HEK293 (cell line): ENCODE measurements at regions not wholly inside any gene's neighbourhood (a gene's known extent, or its start where the extent isn't known, plus 50 kb on each side); places are given as distances from the start of the nearest gene placed in this dataset.

ENCODE experiments used
- CTCF ChIA-PET: fragments of 350-600 bp; formaldehyde crosslinking; extraction: SDS; loops from one replicate; lab custom pipeline; 2021; ENCODE audit warnings: antibody characterized with exemption; lab: Yijun Ruan, JAX
- POLR2A ChIA-PET: fragments of 300-600 bp; formaldehyde crosslinking; extraction: SDS; loops from one replicate; lab custom pipeline; 2020; ENCODE audit warnings: antibody characterized with exemption, inconsistent platforms; lab: Yijun Ruan, JAX
- H3K27ac ChIP-seq: fragments of 200-500 bp; sonication (Bioruptor generic); 2 replicates; pipeline ENCODE4 v1.5.1; 2014; ENCODE audit warnings: low read depth, low read length, control low read depth, inconsistent platforms; ENCODE audit errors: extremely low read depth
- H3K36me3 ChIP-seq, 2 experiments: fragments of 200-500 bp in 1 of 2; sonication (Bioruptor generic) in 1 of 2; 1 replicate in 1 of 2; 2 replicates in 1 of 2; pipeline ENCODE4 v1.5.1; 2014 to 2017; ENCODE audit warnings: inconsistent platforms in 2 of 2, low read length in 2 of 2; ENCODE audit not compliant: control insufficient read depth in 2 of 2, insufficient read depth in 1 of 2
- H3K4me1 ChIP-seq: fragments of 200-500 bp; sonication (Bioruptor generic); 2 replicates; pipeline ENCODE4 v1.5.1; 2014; ENCODE audit warnings: mild to moderate bottlenecking, low read length, inconsistent platforms; ENCODE audit not compliant: control insufficient read depth, insufficient read depth
- H3K4me3 ChIP-seq: 2 replicates; pipeline ENCODE4 v1.5.1; 2011; ENCODE audit warnings: low read depth, mild to moderate bottlenecking, control low read depth, low read length, moderate library complexity
- H3K9me3 ChIP-seq: fragments of 200-500 bp; sonication (Bioruptor generic); 2 replicates; pipeline ENCODE4 v1.5.1; 2014; ENCODE audit warnings: low read depth, low read length, inconsistent platforms; ENCODE audit not compliant: control insufficient read depth, insufficient read depth
- ATF2 ChIP-seq: fragments of 450-650 bp; formaldehyde crosslinking; IDR thresholded peaks from 2 replicates; pipeline ENCODE4 v1.5.1; 2016; ENCODE audit warnings: missing biosample characterization, missing genetic modification characterization, low read depth
- ZBTB21 ChIP-seq: fragments of 450-650 bp; formaldehyde crosslinking; IDR thresholded peaks from 2 replicates; pipeline ENCODE4 v1.5.1; 2017; ENCODE audit warnings: missing biosample characterization, missing genetic modification characterization
- ZFP69B ChIP-seq: fragments of 450-650 bp; formaldehyde crosslinking; IDR thresholded peaks from 2 replicates; pipeline ENCODE4 v1.5.1; 2016; ENCODE audit warnings: missing biosample characterization, missing genetic modification characterization
- ZNF19 ChIP-seq: fragments of 450-650 bp; formaldehyde crosslinking; IDR thresholded peaks from 2 replicates; pipeline ENCODE4; 2016; ENCODE audit warnings: missing biosample characterization, missing genetic modification characterization, low read depth
- ZNF211 ChIP-seq: fragments of 450-650 bp; formaldehyde crosslinking; IDR thresholded peaks from 2 replicates; pipeline ENCODE4 v1.5.1; 2016; ENCODE audit warnings: low read depth, missing biosample characterization, missing genetic modification characterization
- ZNF239 ChIP-seq: fragments of 450-650 bp; formaldehyde crosslinking; IDR thresholded peaks from 2 replicates; pipeline ENCODE4 v1.5.1; 2016; ENCODE audit warnings: missing biosample characterization, missing genetic modification characterization
- ZNF302 ChIP-seq: fragments of 450-650 bp; formaldehyde crosslinking; IDR thresholded peaks from 2 replicates; pipeline ENCODE4 v1.5.1; 2016; ENCODE audit warnings: missing biosample characterization, missing genetic modification characterization, low read depth
- ZNF37A ChIP-seq: fragments of 450-650 bp; IDR thresholded peaks from 2 replicates; pipeline ENCODE4 v1.5.1; 2018; ENCODE audit warnings: missing biosample characterization, missing genetic modification characterization
- ZNF514 ChIP-seq: fragments of 450-650 bp; formaldehyde crosslinking; IDR thresholded peaks from 2 replicates; pipeline ENCODE4 v1.5.1; 2016; ENCODE audit warnings: missing biosample characterization, missing genetic modification characterization
- ZNF518A ChIP-seq: fragments of 450-650 bp; formaldehyde crosslinking; conservative IDR thresholded peaks from 2 replicates; pipeline ENCODE4 v1.5.1; 2016; ENCODE audit warnings: low read depth, missing biosample characterization, missing genetic modification characterization
- ZNF560 ChIP-seq: fragments of 450-650 bp; formaldehyde crosslinking; IDR thresholded peaks from 2 replicates; pipeline ENCODE4 v1.5.1; 2017; ENCODE audit warnings: missing biosample characterization, missing genetic modification characterization, borderline replicate concordance
- ZNF561 ChIP-seq: fragments of 450-650 bp; IDR thresholded peaks from 2 replicates; pipeline ENCODE4 v1.5.1; 2018; ENCODE audit warnings: missing biosample characterization, missing genetic modification characterization, borderline replicate concordance
- ZNF707 ChIP-seq: fragments of 450-650 bp; formaldehyde crosslinking; IDR thresholded peaks from 2 replicates; pipeline ENCODE4 v1.5.1; 2016; ENCODE audit warnings: missing biosample characterization, missing genetic modification characterization
- ZNF791 ChIP-seq: fragments of 450-650 bp; formaldehyde crosslinking; IDR thresholded peaks from 2 replicates; pipeline ENCODE4 v1.5.1; 2016; ENCODE audit warnings: missing biosample characterization, missing genetic modification characterization
- TF ChIP-seq, protein P1 (sequence below): fragments of 450-650 bp; formaldehyde crosslinking; IDR thresholded peaks from 2 replicates; pipeline ENCODE4 v1.5.1; 2016; ENCODE audit warnings: missing biosample characterization, missing genetic modification characterization, low read depth
- TF ChIP-seq, protein P2 (sequence below): fragments of 450-650 bp; formaldehyde crosslinking; IDR thresholded peaks from 2 replicates; pipeline ENCODE4 v1.5.1; 2016; ENCODE audit warnings: missing biosample characterization, missing genetic modification characterization

DNA sequence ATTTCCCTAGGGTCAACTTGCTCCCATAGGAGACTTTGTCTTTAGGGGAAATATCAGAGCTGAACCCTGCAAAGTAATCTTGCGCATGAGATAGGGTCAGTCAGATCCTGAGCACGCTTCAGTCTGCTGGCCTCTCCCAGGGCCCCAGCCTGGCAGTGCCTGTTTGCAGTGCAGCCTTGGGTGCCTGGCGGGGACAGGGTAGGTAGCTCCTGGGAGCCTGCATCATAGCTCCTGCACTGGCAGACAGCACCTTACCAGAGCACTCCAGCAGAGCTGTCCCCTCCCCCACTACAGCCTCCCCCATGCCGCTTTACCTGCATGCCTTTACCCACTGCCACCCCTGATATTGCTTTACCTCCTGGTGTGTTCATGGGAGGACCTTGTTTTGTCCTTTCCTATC, 237.3 kb downstream of the CCDC59 start (continued):
- TF ChIP-seq, protein P1, sequence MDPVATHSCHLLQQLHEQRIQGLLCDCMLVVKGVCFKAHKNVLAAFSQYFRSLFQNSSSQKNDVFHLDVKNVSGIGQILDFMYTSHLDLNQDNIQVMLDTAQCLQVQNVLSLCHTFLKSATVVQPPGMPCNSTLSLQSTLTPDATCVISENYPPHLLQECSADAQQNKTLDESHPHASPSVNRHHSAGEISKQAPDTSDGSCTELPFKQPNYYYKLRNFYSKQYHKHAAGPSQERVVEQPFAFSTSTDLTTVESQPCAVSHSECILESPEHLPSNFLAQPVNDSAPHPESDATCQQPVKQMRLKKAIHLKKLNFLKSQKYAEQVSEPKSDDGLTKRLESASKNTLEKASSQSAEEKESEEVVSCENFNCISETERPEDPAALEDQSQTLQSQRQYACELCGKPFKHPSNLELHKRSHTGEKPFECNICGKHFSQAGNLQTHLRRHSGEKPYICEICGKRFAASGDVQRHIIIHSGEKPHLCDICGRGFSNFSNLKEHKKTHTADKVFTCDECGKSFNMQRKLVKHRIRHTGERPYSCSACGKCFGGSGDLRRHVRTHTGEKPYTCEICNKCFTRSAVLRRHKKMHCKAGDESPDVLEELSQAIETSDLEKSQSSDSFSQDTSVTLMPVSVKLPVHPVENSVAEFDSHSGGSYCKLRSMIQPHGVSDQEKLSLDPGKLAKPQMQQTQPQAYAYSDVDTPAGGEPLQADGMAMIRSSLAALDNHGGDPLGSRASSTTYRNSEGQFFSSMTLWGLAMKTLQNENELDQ (tag by site-specific recombination) = no peak
- TF ChIP-seq, protein P2, sequence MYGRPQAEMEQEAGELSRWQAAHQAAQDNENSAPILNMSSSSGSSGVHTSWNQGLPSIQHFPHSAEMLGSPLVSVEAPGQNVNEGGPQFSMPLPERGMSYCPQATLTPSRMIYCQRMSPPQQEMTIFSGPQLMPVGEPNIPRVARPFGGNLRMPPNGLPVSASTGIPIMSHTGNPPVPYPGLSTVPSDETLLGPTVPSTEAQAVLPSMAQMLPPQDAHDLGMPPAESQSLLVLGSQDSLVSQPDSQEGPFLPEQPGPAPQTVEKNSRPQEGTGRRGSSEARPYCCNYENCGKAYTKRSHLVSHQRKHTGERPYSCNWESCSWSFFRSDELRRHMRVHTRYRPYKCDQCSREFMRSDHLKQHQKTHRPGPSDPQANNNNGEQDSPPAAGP = no peak
- TF ChIP-seq ZNF561 (tag by site-specific recombination) (no peak), ZNF514 (tag by site-specific recombination) (no peak), ZNF518A (tag by site-specific recombination) (no peak)

DNA sequence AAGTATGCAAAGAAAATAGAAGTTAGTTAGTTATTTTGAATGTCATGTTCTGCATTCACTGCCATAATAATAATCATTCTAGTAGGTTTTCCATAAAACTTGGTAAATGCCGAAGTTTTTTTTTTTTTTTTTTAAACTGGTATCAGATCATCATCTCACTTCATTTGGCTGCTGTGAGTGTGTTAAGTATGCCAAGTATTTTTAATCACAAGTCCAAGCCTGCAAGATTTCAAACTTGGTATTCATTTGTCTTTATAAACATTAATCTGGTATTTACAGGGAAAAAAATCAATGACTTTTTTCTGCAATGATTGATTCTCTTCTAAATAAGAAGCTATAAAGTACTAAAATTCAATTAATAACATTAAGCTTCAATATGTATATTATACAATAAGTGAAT, 248.9 kb downstream of the CCDC59 start:
- Histone ChIP-seq H3K27ac (no peak overlapping the region), H3K4me1 (no peaks in the 10 kb centered on the region), H3K9me3 (no peaks in the 10 kb centered on the region)
- CTCF ChIA-PET = no interaction called here
- TF ChIP-seq ZNF707 (no peak), ZFP69B (tag by site-specific recombination) (no peak), ZNF19 (no peak)
- TF ChIP-seq, all 188 proteins: peak for 0
- POLR2A ChIA-PET = no interaction called here
- no peaks in the 10 kb centered on the region for H3K36me3 ChIP-seq
- H3K4me3 ChIP-seq = no peak overlapping the region

GRCh38 chr12:82108615-82109014, 249.6 kb downstream of the CCDC59 start:
- Histone ChIP-seq H3K27ac (no peak overlapping the region), H3K36me3 (no peaks in the 10 kb centered on the region), H3K9me3 (no peaks in the 10 kb centered on the region), H3K4me3 (no peak overlapping the region), H3K4me1 (no peaks in the 10 kb centered on the region)
- ChIA-PET CTCF (no interaction called here), POLR2A (no interaction called here)
- TF ChIP-seq ATF2 (no peak), ZBTB21 (no peak), ZNF211 (no peak), ZNF791 (tag by site-specific recombination) (no peak), ZNF239 (tag by site-specific recombination) (no peak), ZNF302 (tag by site-specific recombination) (no peak), ZNF37A (no peak), ZNF560 (tag by site-specific recombination) (no peak)
